HL-60/S4 treated with retinoic acid at 250 ng/mL for 4 days and 3 days (cell line): ENCODE measurements at regions not wholly inside any gene's neighbourhood (a gene's known extent, or its start where the extent isn't known, plus 50 kb on each side); places are given as distances from the start of the nearest gene placed in this dataset.
"Not testable (repeated sequence)": the region's sequence is repeated elsewhere in the genome, so short reads cannot be mapped to it uniquely, and the experiment has no call there.

Experiments used
- in situ Hi-C: fragments of 300-500 bp; cut with MboI; formaldehyde crosslinking; loops from 2 replicates; pipeline ENCODE4 v1.7.0; 2022; ENCODE audit warnings: low sequenced_read_pairs

DNA sequence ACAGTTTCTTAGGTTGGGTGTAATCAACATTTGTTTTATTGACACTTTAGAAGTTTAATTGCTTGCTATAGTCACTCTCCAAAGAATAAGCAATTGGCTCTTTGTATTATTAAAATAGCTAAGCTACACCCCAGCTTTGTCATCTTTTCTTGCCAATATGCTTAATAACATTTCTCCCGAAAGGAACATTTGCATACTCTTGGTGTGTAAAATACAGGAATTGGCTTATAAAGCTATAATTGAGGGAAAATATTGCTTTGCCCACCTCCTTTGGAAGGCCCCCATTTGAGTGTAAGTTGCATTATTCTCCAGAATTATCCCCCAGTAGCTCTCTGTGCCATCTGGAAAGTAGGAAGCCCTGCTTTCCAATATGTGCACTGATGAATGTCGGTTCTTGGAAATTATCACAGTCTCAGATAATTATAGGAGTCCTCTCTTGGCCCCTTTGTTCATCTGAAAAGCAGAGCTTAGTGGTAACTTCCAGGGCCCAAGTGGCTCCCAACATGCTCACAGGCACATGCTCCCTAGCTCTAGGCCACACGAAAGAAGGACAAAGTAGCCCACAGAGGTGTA, 92.4 kb upstream of the B3GAT2 start:
- in situ Hi-C loops, result no loop called here

DNA sequence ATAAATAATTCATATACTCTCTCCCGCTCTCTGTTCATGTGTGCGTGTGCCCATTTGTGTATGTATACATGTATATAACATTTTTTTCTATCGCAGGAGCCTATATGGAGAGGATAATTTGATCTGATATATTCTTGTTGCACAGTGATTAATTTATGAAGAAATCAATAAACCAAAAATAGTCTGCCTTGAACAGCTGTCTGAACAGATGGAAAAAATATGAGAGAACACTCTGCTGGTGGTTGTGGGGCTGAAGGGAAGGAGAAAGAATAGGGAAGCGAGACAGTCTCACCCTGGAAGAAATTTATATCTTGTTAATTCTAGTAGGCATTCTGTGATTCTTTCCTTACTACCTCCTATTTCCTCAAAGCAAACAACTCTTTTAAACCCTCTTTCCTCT, 96.6 kb upstream of the B3GAT2 start:
- in situ Hi-C loops, result no loop called here

DNA sequence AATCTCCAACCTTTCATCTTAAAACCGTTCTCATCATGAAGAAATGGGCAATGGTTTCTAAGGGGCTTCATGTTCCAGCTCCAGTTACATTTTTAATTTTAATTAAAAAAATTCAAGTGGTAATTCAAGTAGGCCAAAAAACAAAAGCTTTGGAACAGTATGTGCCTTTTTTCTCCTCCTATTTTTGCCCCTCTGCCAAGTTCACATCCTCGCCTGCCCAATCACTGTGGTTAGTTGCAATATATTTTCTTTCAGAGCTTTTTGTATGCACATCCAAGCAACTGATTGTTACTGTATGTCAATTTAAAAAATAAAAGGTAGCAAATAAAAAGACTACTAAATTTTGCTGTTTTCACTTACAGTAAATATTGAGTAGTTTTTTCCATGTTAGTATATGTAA, 99.8 kb upstream of the B3GAT2 start:
- in situ Hi-C loops, result no loop called here

DNA sequence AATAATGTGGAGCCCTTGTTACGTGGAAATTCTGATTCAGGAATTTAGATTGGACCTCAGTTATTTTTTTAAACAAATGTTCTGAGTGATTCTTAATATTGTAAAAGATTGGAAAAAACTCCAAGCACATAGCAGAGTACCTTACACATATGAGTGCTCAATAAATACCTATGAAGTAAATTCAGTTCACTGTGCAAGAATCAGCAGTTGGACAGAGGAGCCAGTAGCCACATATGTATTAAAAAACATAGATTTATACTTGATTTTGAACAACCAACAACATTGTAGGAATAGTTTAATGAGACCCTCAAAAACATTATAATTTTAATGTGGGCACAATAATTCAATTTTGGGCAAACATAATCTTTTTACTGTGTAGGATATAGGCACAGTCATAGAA, 109.3 kb upstream of the B3GAT2 start:
- in situ Hi-C loops, result no loop called here

GRCh38 chr6:71067816-71068215, 111.0 kb upstream of the B3GAT2 start:
- in situ Hi-C loops, result no loop called here

GRCh38 chr6:71072508-71072907, 115.6 kb upstream of the B3GAT2 start:
- in situ Hi-C loops, result no loop called here

- in situ Hi-C loops, result no loop called here
Measured at GRCh38 chr6:71077655-71078054, 120.8 kb upstream of the B3GAT2 start.

GRCh38 chr6:71079677-71080076, 122.8 kb upstream of the B3GAT2 start:
- in situ Hi-C loops, result no loop called here

DNA sequence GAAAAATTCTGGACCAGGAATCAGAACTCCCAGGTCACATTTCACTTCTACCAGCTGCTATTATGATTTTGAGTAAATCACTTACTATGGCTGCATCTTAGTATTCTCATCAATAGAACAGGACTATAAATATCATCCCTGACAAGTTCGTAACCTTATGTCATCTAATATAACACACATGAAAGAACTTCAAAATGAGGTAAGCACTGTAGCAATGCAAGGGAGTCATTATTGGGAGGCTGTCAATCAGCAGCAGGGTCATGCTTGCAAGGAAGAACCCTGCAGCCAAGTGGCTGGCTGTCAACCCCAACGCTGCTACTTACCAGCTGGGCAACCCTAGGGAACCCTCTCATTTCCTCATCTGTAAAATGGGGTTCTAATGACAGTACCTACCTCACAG, 123.3 kb upstream of the B3GAT2 start:
- in situ Hi-C loops, result no loop called here

GRCh38 chr6:71080826-71081225, 124.0 kb upstream of the B3GAT2 start:
- in situ Hi-C loops, result no loop called here

GRCh38 chr6:71082033-71082650, 125.3 kb upstream of the B3GAT2 start:
- in situ Hi-C loops, result no loop called here

DNA sequence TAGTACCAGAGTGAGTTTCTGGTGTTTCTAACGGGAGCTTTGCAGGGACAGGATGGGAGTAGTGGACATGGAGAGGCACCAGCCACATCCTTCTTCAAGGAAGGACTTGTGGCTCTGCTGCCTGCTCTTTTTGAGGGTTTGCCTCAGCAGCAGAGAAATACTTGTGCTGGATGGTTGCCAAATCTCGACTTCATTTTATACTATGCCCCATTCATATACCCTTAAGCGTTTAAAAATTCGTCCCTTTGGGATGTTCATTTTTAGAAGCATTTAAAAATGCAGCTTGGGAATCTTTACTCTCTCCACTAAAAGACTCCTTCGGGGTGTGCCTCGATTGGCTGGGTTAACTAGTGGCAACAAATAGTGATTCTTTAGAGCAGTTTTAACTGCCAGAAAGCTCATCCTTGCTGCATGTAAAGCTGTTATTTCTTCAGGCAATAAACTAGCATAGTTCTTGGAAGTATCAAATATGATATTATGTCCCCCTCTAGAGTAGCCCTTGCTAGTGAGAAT, 126.5 kb upstream of the B3GAT2 start:
- in situ Hi-C loops, result no loop called here

DNA sequence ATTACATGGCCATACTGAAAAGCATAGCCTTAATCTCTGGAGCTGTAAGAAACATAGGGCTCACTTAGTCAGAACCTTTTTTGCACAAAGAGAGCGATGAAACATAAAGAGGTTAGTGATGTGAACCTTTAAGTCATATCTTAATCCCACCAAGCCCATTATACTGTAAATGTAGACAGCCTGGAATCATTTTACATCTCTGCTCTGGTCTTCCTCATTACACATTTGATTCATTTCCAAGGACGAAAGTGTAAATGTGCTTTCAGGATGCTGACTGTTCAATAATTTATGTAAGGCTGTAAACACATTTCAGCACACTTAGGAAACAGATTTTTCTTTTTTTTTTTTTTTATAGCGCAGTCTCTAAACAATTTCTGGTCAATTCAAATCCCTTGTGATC, 131.3 kb upstream of the B3GAT2 start:
- in situ Hi-C loops, result no loop called here

DNA sequence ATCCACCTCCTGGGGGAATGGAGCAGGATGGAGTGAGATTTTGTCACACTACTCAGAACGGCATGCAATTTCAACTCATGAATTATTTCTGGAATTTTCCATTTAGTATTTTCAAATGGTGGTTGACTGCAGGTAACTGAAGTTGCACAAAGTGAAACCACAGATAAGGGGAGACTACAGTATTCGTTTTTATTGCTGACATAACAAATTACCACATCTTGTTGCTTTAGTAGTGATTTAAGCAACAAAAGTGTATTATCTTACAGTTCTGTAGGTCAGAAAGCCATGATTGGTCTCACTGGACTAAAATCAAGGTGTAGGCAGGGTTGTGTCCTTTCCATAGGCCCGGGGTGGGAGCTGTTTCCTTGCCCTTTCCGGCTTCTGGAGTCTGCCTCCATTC, 133.4 kb upstream of the B3GAT2 start:
- in situ Hi-C loops, result no loop called here

- in situ Hi-C loops, result no loop called here
Measured at GRCh38 chr6:71091167-71091566, 134.3 kb upstream of the B3GAT2 start.

DNA sequence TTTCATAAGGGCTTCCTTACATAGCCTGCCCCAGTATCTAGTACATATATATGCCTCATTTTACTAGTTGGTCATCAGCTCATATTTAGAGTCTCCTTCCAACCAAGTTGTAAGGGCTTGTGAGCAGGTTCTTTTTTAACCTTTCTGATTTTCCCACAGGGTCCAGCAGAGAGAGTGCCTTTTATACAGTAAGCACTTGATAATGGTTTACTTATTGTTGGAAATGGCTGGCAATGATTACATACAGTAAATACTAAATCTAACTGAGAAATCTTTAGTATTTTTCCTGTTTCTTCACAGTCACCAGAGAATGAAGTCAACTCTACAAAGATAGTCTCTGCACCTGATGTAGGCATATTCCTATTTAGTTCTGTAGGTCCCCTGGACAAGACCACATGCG, 135.1 kb upstream of the B3GAT2 start:
- in situ Hi-C loops, result no loop called here

DNA sequence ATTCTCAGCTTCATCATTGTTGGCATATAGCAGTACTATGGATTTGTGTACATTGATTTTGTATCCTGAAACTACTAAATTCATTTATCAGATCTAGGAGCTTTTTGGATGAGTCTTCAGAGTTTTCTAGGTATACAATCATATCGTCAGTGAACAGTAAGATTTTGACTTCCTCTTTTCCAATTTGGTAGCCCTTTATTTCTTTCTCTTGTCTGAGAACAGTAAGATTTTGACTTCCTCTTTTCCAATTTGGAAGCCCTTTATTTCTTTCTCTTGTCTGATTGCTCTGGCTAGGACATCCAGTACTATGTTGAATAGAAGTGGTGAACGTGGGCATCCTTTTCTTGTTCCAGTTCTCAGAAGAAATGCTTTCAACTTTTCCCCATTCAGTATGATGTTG, 140.4 kb upstream of the B3GAT2 start:
- in situ Hi-C loops, result not testable (repeated sequence)

GRCh38 chr6:71099649-71100048, 142.8 kb upstream of the B3GAT2 start:
- in situ Hi-C loops, result no loop called here

DNA sequence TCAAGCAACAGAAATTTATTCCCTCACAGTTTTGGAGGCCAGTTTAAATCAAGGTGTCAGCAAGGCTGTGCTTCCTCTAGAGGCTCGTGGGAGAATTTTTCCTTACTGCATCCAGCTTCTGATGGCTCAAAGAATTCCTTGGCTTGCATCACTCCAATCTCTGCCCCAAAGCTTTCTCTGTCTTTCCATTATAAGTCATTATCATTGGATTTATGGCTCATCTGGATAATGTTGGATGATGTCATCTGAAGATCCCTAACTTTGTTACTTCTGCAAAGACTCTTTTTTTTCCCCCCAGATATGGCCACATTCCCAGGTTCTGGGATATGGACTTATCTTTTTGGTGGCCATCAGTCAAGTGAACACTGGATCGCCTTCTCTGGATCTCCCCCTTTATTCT, 146.3 kb upstream of the B3GAT2 start:
- in situ Hi-C loops, result no loop called here

GRCh38 chr6:71103641-71104040, 146.8 kb upstream of the B3GAT2 start:
- in situ Hi-C loops, result no loop called here

- in situ Hi-C loops, result no loop called here
Measured at GRCh38 chr6:71106276-71106675, 149.4 kb upstream of the B3GAT2 start.

GRCh38 chr6:71107911-71108420, 151.1 kb upstream of the B3GAT2 start:
- in situ Hi-C loops, result no loop called here

DNA sequence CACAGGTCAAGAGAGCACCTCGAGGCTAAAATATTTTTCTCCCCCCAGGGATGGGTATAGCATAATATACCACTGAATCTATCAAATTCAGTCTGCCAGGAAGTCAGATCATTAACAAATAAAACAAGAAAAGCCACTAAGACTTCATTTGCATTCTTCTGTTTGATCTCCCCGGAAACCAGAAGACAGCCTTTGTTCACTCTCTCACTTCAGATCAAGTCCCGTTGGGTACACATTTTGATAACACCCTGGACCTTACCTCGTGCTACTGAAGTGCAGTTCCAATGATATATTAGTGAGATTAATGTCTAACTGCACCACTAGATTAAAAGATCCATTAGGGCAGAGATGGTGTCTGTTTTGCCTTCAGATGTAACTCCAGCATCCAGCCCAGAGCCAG, 157.7 kb upstream of the B3GAT2 start:
- in situ Hi-C loops, result no loop called here
